Vagina (tissue), 2 donors: ENCODE measurements at regions not wholly inside any gene's neighbourhood (a gene's known extent, or its start where the extent isn't known, plus 50 kb on each side); places are given as distances from the start of the nearest gene placed in this dataset.

Experiments used
- POLR2AphosphoS5 ChIP-seq, 2 donors: sonication (generic); formaldehyde crosslinking; IDR thresholded peaks; one replicate each; pipeline ENCODE4 v1.9.0; 2017; ENCODE audit warnings: antibody characterized with exemption in 2 of 2, mild to moderate bottlenecking in 2 of 2, low read depth in 1 of 2; ENCODE audit not compliant: insufficient read depth in 1 of 2
- TF ChIP-seq, protein P1 (sequence below), 3 experiments: fragments of 450-650 bp in 2 of 3; fragments of 200-600 bp in 1 of 3; sonication (generic) in 1 of 3; IDR thresholded peaks; one replicate each; pipeline ENCODE4 v1.5.1; 2017 to 2019; ENCODE audit warnings: antibody characterized with exemption in 3 of 3, mild to moderate bottlenecking in 2 of 3, moderate library complexity in 2 of 3

DNA sequence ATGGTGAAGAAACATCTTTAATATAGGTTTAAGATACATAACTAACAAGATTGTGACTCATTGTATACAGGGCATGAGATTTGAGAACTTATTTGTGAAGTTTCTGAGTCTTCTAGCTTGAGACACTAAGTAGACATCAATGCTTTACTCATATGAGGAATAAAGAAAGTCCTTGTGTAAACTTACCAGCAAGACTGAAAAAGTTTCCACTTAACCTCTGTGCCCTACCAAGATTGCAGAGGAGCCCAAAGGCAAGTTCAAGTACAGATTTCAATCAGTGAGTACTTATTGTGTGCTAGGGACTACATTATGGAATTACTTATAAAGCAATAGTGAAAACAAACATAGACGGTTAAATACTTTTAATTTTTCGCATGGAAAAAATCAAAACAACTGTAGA, 1041.2 kb upstream of the CELF4 start:
- TF ChIP-seq, protein P1, sequence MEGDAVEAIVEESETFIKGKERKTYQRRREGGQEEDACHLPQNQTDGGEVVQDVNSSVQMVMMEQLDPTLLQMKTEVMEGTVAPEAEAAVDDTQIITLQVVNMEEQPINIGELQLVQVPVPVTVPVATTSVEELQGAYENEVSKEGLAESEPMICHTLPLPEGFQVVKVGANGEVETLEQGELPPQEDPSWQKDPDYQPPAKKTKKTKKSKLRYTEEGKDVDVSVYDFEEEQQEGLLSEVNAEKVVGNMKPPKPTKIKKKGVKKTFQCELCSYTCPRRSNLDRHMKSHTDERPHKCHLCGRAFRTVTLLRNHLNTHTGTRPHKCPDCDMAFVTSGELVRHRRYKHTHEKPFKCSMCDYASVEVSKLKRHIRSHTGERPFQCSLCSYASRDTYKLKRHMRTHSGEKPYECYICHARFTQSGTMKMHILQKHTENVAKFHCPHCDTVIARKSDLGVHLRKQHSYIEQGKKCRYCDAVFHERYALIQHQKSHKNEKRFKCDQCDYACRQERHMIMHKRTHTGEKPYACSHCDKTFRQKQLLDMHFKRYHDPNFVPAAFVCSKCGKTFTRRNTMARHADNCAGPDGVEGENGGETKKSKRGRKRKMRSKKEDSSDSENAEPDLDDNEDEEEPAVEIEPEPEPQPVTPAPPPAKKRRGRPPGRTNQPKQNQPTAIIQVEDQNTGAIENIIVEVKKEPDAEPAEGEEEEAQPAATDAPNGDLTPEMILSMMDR (IDR thresholded peaks at IDR 0.05): no peak
- TF ChIP-seq POLR2AphosphoS5 (IDR thresholded peaks at IDR 0.05; ENCODE audit: insufficient read depth in 1 of 2, low read depth in 1 of 2): no peak
